AG04450 (cell line): ENCODE measurements at regions not wholly inside any gene's neighbourhood (a gene's known extent, or its start where the extent isn't known, plus 50 kb on each side); places are given as distances from the start of the nearest gene placed in this dataset.

Source experiments
- CTCF ChIA-PET: fragments of 300-600, 350-600 bp; formaldehyde crosslinking; extraction: SDS; loops from one replicate; lab custom pipeline; 2022; ENCODE audit warnings: antibody characterized with exemption, inconsistent platforms; lab: Charles Lee
- POLR2A ChIA-PET: fragments of 350-600 bp; formaldehyde crosslinking; extraction: SDS; loops from one replicate; lab custom pipeline; 2021; ENCODE audit warnings: antibody characterized with exemption, inconsistent platforms; lab: Yijun Ruan, JAX
- DNase-seq: peaks from one replicate; pipeline ENCODE4 v3.0.0-alpha.2; 2011; ENCODE audit warnings: low read depth, low spot score
- H3K27ac ChIP-seq: one replicate; pipeline ENCODE4 v1.5.1; 2012; ENCODE audit warnings: low read depth, low read length, control low read depth
- H3K27me3 ChIP-seq: one replicate; pipeline ENCODE4 v1.6.0; 2012; ENCODE audit warnings: low read length; ENCODE audit not compliant: control insufficient read depth, insufficient read depth
- H3K4me3 ChIP-seq: 2 replicates; pipeline ENCODE4 v1.5.1; 2011; ENCODE audit warnings: mild to moderate bottlenecking, low read depth, low read length, control low read depth
- H3K9me3 ChIP-seq: 2 replicates; pipeline ENCODE4 v1.5.1; 2012; ENCODE audit warnings: low read length; ENCODE audit not compliant: control insufficient read depth, insufficient read depth
- TF ChIP-seq, protein P1 (sequence below): IDR thresholded peaks from 2 replicates; pipeline ENCODE4 v1.5.1; 2011; ENCODE audit warnings: low read depth, low read length, control low read depth, inconsistent platforms

DNA sequence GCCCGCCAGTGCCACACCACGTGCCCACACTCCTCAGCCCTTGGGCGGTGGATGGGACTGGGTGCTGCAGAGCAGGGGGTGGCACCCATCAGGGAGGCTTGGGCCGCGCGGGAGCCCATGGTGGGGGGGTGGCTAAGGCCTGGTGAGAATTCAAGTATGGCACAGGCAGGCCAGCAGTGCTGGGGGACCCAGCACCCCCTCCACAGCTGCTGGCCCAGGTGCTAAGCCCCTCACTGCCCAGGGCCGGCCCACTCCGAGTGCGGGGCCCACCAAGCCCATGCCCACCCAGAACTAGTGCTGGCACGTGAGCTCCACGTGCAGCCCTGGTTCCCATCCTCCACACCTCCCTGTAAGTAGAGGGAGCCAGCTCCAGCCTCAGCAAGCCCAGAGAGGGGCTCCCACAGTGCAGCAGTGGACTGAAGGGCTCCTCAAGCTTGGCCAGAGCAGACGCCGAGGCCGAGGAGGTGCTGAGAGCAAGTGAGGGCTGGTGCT lies 1091.1 kb upstream of the GJE1 start:
- Histone ChIP-seq H3K4me3 (no peak overlapping the region), H3K27ac (no peak overlapping the region), H3K9me3 (peaks cover 8% of the 10 kb centered on the region), H3K27me3 (no peaks in the 10 kb centered on the region)
- ChIA-PET CTCF (no interaction called here), POLR2A (no interaction called here)
- TF ChIP-seq, protein P1, sequence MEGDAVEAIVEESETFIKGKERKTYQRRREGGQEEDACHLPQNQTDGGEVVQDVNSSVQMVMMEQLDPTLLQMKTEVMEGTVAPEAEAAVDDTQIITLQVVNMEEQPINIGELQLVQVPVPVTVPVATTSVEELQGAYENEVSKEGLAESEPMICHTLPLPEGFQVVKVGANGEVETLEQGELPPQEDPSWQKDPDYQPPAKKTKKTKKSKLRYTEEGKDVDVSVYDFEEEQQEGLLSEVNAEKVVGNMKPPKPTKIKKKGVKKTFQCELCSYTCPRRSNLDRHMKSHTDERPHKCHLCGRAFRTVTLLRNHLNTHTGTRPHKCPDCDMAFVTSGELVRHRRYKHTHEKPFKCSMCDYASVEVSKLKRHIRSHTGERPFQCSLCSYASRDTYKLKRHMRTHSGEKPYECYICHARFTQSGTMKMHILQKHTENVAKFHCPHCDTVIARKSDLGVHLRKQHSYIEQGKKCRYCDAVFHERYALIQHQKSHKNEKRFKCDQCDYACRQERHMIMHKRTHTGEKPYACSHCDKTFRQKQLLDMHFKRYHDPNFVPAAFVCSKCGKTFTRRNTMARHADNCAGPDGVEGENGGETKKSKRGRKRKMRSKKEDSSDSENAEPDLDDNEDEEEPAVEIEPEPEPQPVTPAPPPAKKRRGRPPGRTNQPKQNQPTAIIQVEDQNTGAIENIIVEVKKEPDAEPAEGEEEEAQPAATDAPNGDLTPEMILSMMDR: no peak
- DNase-seq: no peak

DNA sequence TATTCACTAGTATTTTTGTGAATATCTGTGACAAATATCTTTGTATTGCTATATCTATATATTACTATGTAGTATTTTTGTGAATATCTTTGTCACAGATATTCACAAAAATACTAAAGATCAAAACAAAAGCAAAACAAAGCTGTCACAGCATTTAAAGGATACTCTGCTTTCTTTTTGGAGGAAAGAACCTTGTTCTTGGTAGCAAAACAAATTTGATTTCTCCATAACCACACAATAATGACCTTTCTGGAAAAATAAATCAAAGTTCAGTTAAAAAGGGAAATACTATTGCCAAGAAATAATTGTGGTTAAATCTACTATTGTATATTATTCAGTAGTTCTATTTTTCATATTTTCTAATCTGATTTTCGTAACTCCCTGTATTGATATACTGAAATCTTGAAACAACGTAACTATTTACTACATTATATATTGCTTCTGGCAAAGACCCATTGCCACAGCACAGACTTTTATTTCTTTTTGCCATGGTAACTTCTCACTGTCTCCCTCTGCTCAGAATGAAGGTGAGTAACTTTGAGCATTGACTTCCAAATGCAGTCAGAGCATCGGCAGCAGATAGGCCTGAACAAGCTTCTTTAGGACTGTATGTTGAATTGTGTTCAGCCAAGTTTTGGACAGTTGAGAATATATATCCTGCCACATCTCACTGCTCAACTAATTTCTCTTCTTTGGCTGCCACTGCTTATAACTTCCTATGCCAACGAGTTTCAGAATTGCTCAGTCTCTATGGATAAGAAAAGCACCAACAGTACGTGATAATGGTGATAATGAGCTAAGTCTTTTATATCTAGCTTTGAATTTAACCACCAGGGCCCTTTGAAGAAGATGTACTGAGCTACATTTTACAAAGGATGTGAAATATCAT lies 1097.2 kb upstream of the GJE1 start:
- H3K27me3 ChIP-seq: no peaks in the 10 kb centered on the region
- CTCF ChIA-PET: no interaction called here
- H3K4me3 ChIP-seq: no peak overlapping the region
- TF ChIP-seq, protein P1: no peak
- POLR2A ChIA-PET: no interaction called here
- H3K27ac ChIP-seq: no peak overlapping the region
- DNase-seq: no peak
- no peaks in the 10 kb centered on the region for H3K9me3 ChIP-seq

DNA sequence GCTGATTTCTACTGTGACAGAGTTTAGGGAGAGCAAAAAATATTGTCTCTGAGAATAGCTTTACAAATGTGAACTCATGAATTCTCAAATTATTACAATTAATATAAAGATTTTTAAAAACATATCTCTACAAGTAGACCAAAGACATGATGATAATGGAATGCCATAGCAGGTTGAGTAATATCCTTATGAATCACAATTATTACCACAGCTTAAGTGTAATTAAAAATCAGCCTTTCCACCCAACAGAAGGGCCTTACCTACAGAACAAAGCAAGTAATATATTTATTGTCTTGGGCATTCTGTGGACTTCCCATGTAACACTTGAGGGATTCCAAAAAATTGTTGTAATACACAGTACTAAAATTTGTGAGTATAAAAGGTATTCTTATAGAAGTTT lies 1099.6 kb upstream of the GJE1 start:
- H3K4me3 ChIP-seq: no peak overlapping the region
- TF ChIP-seq, protein P1: no peak
- POLR2A ChIA-PET: no interaction called here
- no peaks in the 10 kb centered on the region for H3K27me3 ChIP-seq
- no peak overlapping the region for H3K27ac ChIP-seq
- DNase-seq: no peak
- CTCF ChIA-PET: no interaction called here
- H3K9me3 ChIP-seq: no peaks in the 10 kb centered on the region

DNA sequence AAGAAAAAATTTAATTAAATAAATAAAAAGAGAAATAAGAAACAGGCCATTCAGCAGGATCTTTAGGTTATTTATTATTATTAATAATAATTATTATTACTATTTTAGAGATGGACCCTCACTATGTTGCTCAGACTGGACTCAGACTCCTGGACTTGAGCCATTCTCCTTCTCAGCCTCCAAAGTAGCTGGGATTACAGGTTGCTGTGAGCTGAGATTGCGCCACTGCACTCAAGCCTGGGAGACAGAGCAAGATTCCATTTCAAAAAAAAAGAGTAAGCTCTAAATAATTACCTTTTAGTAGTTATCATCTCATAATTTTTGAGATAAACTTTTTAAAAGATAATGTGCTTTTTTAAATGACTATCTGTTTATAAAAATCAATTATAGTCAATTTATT lies 1102.8 kb upstream of the GJE1 start:
- CTCF ChIA-PET: no interaction called here

More for the DNA sequence above, 1102.8 kb upstream of the GJE1 start:
- H3K27ac ChIP-seq: no peak overlapping the region
- DNase-seq: no peak
- POLR2A ChIA-PET: no interaction called here
- H3K9me3 ChIP-seq: no peaks in the 10 kb centered on the region
- no peak overlapping the region for H3K4me3 ChIP-seq
- TF ChIP-seq, protein P1: no peak
- H3K27me3 ChIP-seq: no peaks in the 10 kb centered on the region
